Spleen (tissue), 11 donors: ENCODE measurements at regions not wholly inside any gene's neighbourhood (a gene's known extent, or its start where the extent isn't known, plus 50 kb on each side); places are given as distances from the start of the nearest gene placed in this dataset.

Source experiments
- DNase-seq: peaks from one replicate; pipeline ENCODE4 v3.0.0-alpha.2; 2020
- H3K27ac ChIP-seq, 8 donors: fragments of 200-600 bp; sonication (generic) in 7 of 8; 1 replicate in 4 of 8; 2 replicates in 4 of 8; pipeline versions ENCODE4 v1.5.0 to v1.8.0; 2016 to 2021; ENCODE audit warnings: inconsistent platforms in 4 of 8, mild to moderate bottlenecking in 4 of 8, moderate library complexity in 1 of 8
- H3K27me3 ChIP-seq, 7 donors: fragments of 200-600 bp; sonication (generic) in 6 of 7; replicated peaks in 1 of 7; 1 replicate in 4 of 7; 2 replicates in 3 of 7; pipeline versions ENCODE4 v1.5.0 to v1.8.0; 2016 to 2021; ENCODE audit warnings: inconsistent platforms in 3 of 7, mild to moderate bottlenecking in 1 of 7
- H3K36me3 ChIP-seq, 6 donors: fragments of 200-600 bp; sonication (generic) in 5 of 6; 1 replicate in 4 of 6; 2 replicates in 2 of 6; pipeline versions ENCODE4 v1.5.0 to v1.8.0; 2016 to 2021; ENCODE audit warnings: inconsistent platforms in 2 of 6
- H3K4me1 ChIP-seq, 6 donors: fragments of 200-600 bp; sonication (generic) in 5 of 6; 1 replicate in 3 of 6; 2 replicates in 3 of 6; pipeline versions ENCODE4 v1.5.0 to v1.8.0; 2016 to 2021; ENCODE audit warnings: inconsistent platforms in 3 of 6
- H3K4me3 ChIP-seq, 8 donors: fragments of 200-600 bp; sonication (generic) in 7 of 8; 1 replicate in 4 of 8; 2 replicates in 4 of 8; pipeline versions ENCODE4 v1.5.0 to v1.8.0; 2016 to 2021; ENCODE audit warnings: inconsistent platforms in 4 of 8, mild to moderate bottlenecking in 4 of 8, moderate library complexity in 2 of 8
- H3K9me3 ChIP-seq, 8 donors: fragments of 200-600 bp; sonication (generic) in 7 of 8; 1 replicate in 4 of 8; 2 replicates in 4 of 8; pipeline versions ENCODE4 v1.5.0 to v1.8.0; 2016 to 2021; ENCODE audit warnings: inconsistent platforms in 4 of 8
- POLR2A ChIP-seq, 3 donors: fragments of 450-650 bp; IDR thresholded peaks; one replicate each; pipeline ENCODE4 v1.5.1; 2017; ENCODE audit warnings: antibody characterized with exemption in 3 of 3, mild to moderate bottlenecking in 1 of 3
- POLR2AphosphoS5 ChIP-seq, 3 donors: sonication (generic); formaldehyde crosslinking; IDR thresholded peaks; one replicate each; pipeline ENCODE4 v1.5.1; 2017; ENCODE audit warnings: antibody characterized with exemption in 3 of 3
- WGBS, 5 donors: extraction: QIAGEN DNeasy Blood & Tissue Kit in 3 of 5; methylation state at CpG; one replicate each; pipeline versions ENCODE4 v1.1.5 to v1.1.7; 2013 to 2018; 5-methylcytosine and 5-hydroxymethylcytosine counted together
- intact Hi-C: fragments of 100-400 bp; cut with DNase I; formaldehyde crosslinking; loops from one replicate; pipeline ENCODE4 v1.15.0; 2023; ENCODE audit warnings: low total_unique reads
- TF ChIP-seq, protein P1 (sequence below), 11 experiments: fragments of 200-600 bp in 7 of 11; fragments of 450-650 bp in 4 of 11; sonication (generic) in 4 of 11; IDR thresholded peaks in 8 of 11; conservative IDR thresholded peaks in 3 of 11; 1 replicate in 7 of 11; 2 replicates in 4 of 11; pipeline versions ENCODE4 v1.4.0 to v1.8.0; 2016 to 2021; ENCODE audit warnings: antibody characterized with exemption in 11 of 11, inconsistent platforms in 4 of 11, mild to moderate bottlenecking in 1 of 11
- donor health status: healthy with polysubstance abuse.
- donor health status: DM: no; HTN: no; CAD: no; lungs with moderate emphysema.
- donor health status: DM: no; HTN: no; CAD: no.
- donor health status: Bipolar disorder and iron deficiency.
- donor health status: healthy.
- donor health status: DM: no; HTN: no; CAD: no.
- donor health status: DM: yes; HTN: yes; CAD: no.

DNA sequence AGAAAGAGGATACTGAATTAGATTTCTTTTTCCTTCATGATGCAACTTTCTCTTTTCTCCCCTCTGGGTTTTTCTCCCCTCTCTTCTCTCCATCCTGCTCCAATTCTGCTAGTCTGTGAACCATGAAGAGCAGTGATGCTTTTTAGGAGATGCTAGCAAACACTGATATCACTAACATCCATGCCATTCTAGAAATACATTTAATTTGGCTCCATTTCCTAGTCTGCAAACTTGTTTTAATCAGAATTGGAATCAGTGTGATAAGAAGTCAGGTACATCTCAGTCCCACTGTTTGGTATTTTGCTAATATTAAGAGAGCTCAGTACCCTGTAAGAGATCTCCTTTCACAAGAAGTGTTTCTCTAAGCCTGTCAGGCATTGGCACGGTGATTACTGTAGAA lies 437.1 kb downstream of the RWDD3 start:
- peaks cover 0 to 16% (median 1%) of the 10 kb centered on the region in 8 donors for H3K9me3 ChIP-seq
- intact Hi-C loops: no loop called here
- no peak overlapping the region for H3K27ac ChIP-seq
- no peak for DNase-seq
- H3K36me3 ChIP-seq: no peaks in the 10 kb centered on the region
- no peaks in the 10 kb centered on the region for H3K4me1 ChIP-seq
- H3K4me3 ChIP-seq: no peak overlapping the region
- WGBS, 5 donors: 78 to 85% (median 83%) methylated on average over 1 of the region's 1 CpG
- TF ChIP-seq, protein P1, sequence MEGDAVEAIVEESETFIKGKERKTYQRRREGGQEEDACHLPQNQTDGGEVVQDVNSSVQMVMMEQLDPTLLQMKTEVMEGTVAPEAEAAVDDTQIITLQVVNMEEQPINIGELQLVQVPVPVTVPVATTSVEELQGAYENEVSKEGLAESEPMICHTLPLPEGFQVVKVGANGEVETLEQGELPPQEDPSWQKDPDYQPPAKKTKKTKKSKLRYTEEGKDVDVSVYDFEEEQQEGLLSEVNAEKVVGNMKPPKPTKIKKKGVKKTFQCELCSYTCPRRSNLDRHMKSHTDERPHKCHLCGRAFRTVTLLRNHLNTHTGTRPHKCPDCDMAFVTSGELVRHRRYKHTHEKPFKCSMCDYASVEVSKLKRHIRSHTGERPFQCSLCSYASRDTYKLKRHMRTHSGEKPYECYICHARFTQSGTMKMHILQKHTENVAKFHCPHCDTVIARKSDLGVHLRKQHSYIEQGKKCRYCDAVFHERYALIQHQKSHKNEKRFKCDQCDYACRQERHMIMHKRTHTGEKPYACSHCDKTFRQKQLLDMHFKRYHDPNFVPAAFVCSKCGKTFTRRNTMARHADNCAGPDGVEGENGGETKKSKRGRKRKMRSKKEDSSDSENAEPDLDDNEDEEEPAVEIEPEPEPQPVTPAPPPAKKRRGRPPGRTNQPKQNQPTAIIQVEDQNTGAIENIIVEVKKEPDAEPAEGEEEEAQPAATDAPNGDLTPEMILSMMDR (IDR thresholded peaks at IDR 0.05 in 8 of 11, conservative IDR thresholded peaks at IDR 0.05 in 3 of 11): no peak
- TF ChIP-seq POLR2AphosphoS5 (IDR thresholded peaks at IDR 0.05): no peak
- no peak for TF ChIP-seq POLR2A (IDR thresholded peaks at IDR 0.05)
- H3K27me3 ChIP-seq: no peaks in the 10 kb centered on the region

GRCh38 chr1:95679262-95679661 lies 445.3 kb downstream of the RWDD3 start:
- Histone ChIP-seq H3K4me3 (no peak overlapping the region), H3K27me3 (no peaks in the 10 kb centered on the region), H3K4me1 (no peaks in the 10 kb centered on the region), H3K27ac (no peak overlapping the region), H3K9me3 (peaks cover 0 to 4% (median 0%) of the 10 kb centered on the region in 8 donors), H3K36me3 (no peaks in the 10 kb centered on the region)
- intact Hi-C loops: no loop called here
- no peak for DNase-seq
- 71 to 80% (median 75%) methylated on average over 4 to 5 of the region's 5 CpGs for WGBS, 5 donors
- TF ChIP-seq POLR2AphosphoS5 (IDR thresholded peaks at IDR 0.05) (no peak), POLR2A (IDR thresholded peaks at IDR 0.05) (no peak)
- TF ChIP-seq, protein P1 (IDR thresholded peaks at IDR 0.05 in 8 of 11, conservative IDR thresholded peaks at IDR 0.05 in 3 of 11): no peak

GRCh38 chr1:95685081-95685480 lies 451.1 kb downstream of the RWDD3 start:
- no peak overlapping the region for H3K4me3 ChIP-seq

GRCh38 chr1:95686217-95686616 lies 452.2 kb downstream of the RWDD3 start:
- DNase-seq: no peak
- Histone ChIP-seq H3K4me1 (no peaks in the 10 kb centered on the region), H3K36me3 (no peaks in the 10 kb centered on the region), H3K4me3 (no peak overlapping the region), H3K27me3 (no peaks in the 10 kb centered on the region), H3K9me3 (peaks cover 0 to 3% (median 0%) of the 10 kb centered on the region in 8 donors), H3K27ac (no peak overlapping the region)
- intact Hi-C loops: no loop called here
- TF ChIP-seq, protein P1 (IDR thresholded peaks at IDR 0.05 in 8 of 11, conservative IDR thresholded peaks at IDR 0.05 in 3 of 11): no peak
- TF ChIP-seq POLR2AphosphoS5 (IDR thresholded peaks at IDR 0.05): no peak

More at GRCh38 chr1:95685081-95685480, 451.1 kb downstream of the RWDD3 start:
- H3K36me3 ChIP-seq: no peaks in the 10 kb centered on the region
- TF ChIP-seq, protein P1 (IDR thresholded peaks at IDR 0.05 in 8 of 11, conservative IDR thresholded peaks at IDR 0.05 in 3 of 11): no peak
- TF ChIP-seq POLR2AphosphoS5 (IDR thresholded peaks at IDR 0.05): no peak
- TF ChIP-seq POLR2A (IDR thresholded peaks at IDR 0.05): no peak
- no peak for DNase-seq
- 21 to 40% (median 33%) methylated on average over 1 to 2 of the region's 2 CpGs for WGBS, 5 donors
- peaks cover 0 to 3% (median 0%) of the 10 kb centered on the region in 8 donors for H3K9me3 ChIP-seq
- no peaks in the 10 kb centered on the region for H3K4me1 ChIP-seq
- H3K27me3 ChIP-seq: no peaks in the 10 kb centered on the region
- intact Hi-C loops: no loop called here
- H3K27ac ChIP-seq: no peak overlapping the region
